WTC11 (cell line): ENCODE measurements at regions not wholly inside any gene's neighbourhood (a gene's known extent, or its start where the extent isn't known, plus 50 kb on each side); places are given as distances from the start of the nearest gene placed in this dataset.

Experiments
- ATAC-seq: fragments of 200-7000 bp; cut with Tn5 transposase; 2 replicates; pipeline ENCODE4 v1.10.0; 2021; ENCODE audit warnings: mild to moderate bottlenecking, moderate library complexity
- CTCF ChIA-PET: fragments of 300-600 bp; sonication (Branson Sonifier 250); formaldehyde crosslinking; loops from one replicate; lab custom pipeline; 2021; ENCODE audit warnings: antibody characterized with exemption; lab: Charles Lee
- POLR2A ChIA-PET: fragments of 350-600 bp; sonication (Branson Sonifier 250); formaldehyde crosslinking; loops from one replicate; lab custom pipeline; 2021; ENCODE audit warnings: antibody characterized with exemption; lab: Charles Lee
- DNase-seq: peaks from one replicate; pipeline ENCODE4 v3.0.0; 2021; ENCODE audit warnings: low spot score
- H3K27ac Mint-ChIP-seq: 2 replicates; pipeline ENCODE4 v1.8.0; 2021; ENCODE audit warnings: mixed read lengths
- H3K27me3 Mint-ChIP-seq: 2 replicates; pipeline ENCODE4 v1.8.0; 2021; ENCODE audit warnings: low read depth, mild to moderate bottlenecking, moderate library complexity, mixed read lengths
- H3K36me3 Mint-ChIP-seq: 2 replicates; pipeline ENCODE4 v1.8.0; 2021; ENCODE audit warnings: mixed read lengths
- H3K4me1 Mint-ChIP-seq: 2 replicates; pipeline ENCODE4 v1.8.0; 2022; ENCODE audit warnings: mixed read lengths
- H3K4me3 Mint-ChIP-seq: 2 replicates; pipeline ENCODE4 v1.8.0; 2021; ENCODE audit warnings: mild to moderate bottlenecking, moderate library complexity, mixed read lengths
- H3K9me3 Mint-ChIP-seq: 2 replicates; pipeline ENCODE4 v1.8.0; 2021; ENCODE audit warnings: mixed read lengths
- ATF1 ChIP-seq: sonication (generic); formaldehyde crosslinking; IDR thresholded peaks from 2 replicates; pipeline ENCODE4 v1.8.1; 2023; ENCODE audit warnings: mild to moderate bottlenecking, moderate library complexity, missing genetic modification reagents
- ETV6 ChIP-seq: sonication (generic); formaldehyde crosslinking; IDR thresholded peaks from 2 replicates; pipeline ENCODE4 v1.8.1; 2022; ENCODE audit warnings: mild to moderate bottlenecking, missing genetic modification reagents
- GRHL2 ChIP-seq: fragments of 250-450 bp; sonication (Bioruptor Pico); IDR thresholded peaks from 2 replicates; pipeline ENCODE4 v1.8.0; 2022; ENCODE audit warnings: mild to moderate bottlenecking, moderate library complexity; ENCODE audit not compliant: insufficient replicate concordance, severe bottlenecking
- GTF2I ChIP-seq: fragments of 250-450 bp; sonication (Bioruptor Pico); conservative IDR thresholded peaks from 2 replicates; pipeline ENCODE4 v1.4.0; 2021; ENCODE audit warnings: mild to moderate bottlenecking
- KAT7 ChIP-seq: sonication (generic); formaldehyde crosslinking; IDR thresholded peaks from 2 replicates; pipeline ENCODE4 v1.8.1; 2023; ENCODE audit warnings: missing genetic modification reagents, mild to moderate bottlenecking, borderline replicate concordance
- MYBL2 ChIP-seq: sonication (generic); formaldehyde crosslinking; IDR thresholded peaks from 2 replicates; pipeline ENCODE4 v1.8.1; 2023; ENCODE audit warnings: mild to moderate bottlenecking, moderate library complexity, missing genetic modification reagents
- NFATC4 ChIP-seq: fragments of 250-450 bp; sonication (Bioruptor Pico); IDR thresholded peaks from 2 replicates; pipeline ENCODE4 v1.9.0; 2021; ENCODE audit warnings: mild to moderate bottlenecking
- NR1H2 ChIP-seq: sonication (generic); formaldehyde crosslinking; IDR thresholded peaks from 2 replicates; pipeline ENCODE4 v1.9.0; 2021; ENCODE audit warnings: mild to moderate bottlenecking, moderate library complexity, missing genetic modification reagents
- NR2C2 ChIP-seq: sonication (generic); formaldehyde crosslinking; IDR thresholded peaks from 2 replicates; pipeline ENCODE4 v1.8.0; 2022; ENCODE audit warnings: mild to moderate bottlenecking, missing genetic modification reagents
- NR3C1 ChIP-seq: sonication (generic); formaldehyde crosslinking; conservative IDR thresholded peaks from 2 replicates; pipeline ENCODE4 v1.8.1; 2023; ENCODE audit warnings: low read depth, mild to moderate bottlenecking, missing genetic modification reagents
- RELA ChIP-seq: sonication (generic); formaldehyde crosslinking; IDR thresholded peaks from 2 replicates; pipeline ENCODE4 v1.8.1; 2022; ENCODE audit warnings: missing genetic modification reagents, mild to moderate bottlenecking, borderline replicate concordance
- TEAD1 ChIP-seq: sonication (generic); formaldehyde crosslinking; IDR thresholded peaks from 2 replicates; pipeline ENCODE4 v1.8.0; 2022; ENCODE audit warnings: mild to moderate bottlenecking, missing genetic modification reagents
- TF ChIP-seq, protein P1 (sequence below): fragments of 200-600 bp; IDR thresholded peaks from 2 replicates; pipeline ENCODE4 v1.8.0; 2022; ENCODE audit warnings: antibody characterized with exemption
- TF ChIP-seq, protein P2 (sequence below): sonication (generic); formaldehyde crosslinking; IDR thresholded peaks from 2 replicates; pipeline ENCODE4 v1.8.1; 2023; ENCODE audit warnings: mild to moderate bottlenecking, missing genetic modification reagents
- TF ChIP-seq, protein P3 (sequence below): sonication (generic); formaldehyde crosslinking; IDR thresholded peaks from 2 replicates; pipeline ENCODE4 v1.8.1; 2023; ENCODE audit warnings: mild to moderate bottlenecking, missing genetic modification reagents, moderate library complexity
- TF ChIP-seq, protein P4 (sequence below): sonication (generic); formaldehyde crosslinking; IDR thresholded peaks from 2 replicates; pipeline ENCODE4 v1.8.0; 2023; ENCODE audit warnings: mild to moderate bottlenecking, missing genetic modification reagents
- TF ChIP-seq, protein P5 (sequence below): fragments of 250-450 bp; sonication (Bioruptor Pico); IDR thresholded peaks from 2 replicates; pipeline ENCODE4 v1.8.0; 2021; ENCODE audit warnings: mild to moderate bottlenecking

DNA sequence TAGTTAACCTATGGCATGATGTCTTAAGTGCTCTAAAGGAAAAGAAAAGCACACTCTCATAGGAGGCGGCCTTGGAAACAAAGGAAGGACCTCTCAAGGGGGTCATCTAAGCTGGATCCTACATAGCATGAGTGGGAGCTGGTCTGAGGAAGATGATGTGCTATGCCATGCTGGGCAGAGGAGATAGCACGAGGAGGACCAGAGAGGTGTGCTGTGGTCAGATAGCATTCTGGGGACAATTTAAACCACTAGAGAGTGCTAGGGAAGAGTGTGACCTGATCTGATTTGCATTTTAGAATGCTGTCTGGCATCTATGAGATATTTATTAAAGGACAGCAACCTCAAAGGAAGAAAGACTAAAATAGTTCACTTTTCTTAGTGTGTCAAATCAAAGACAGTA is 910.1 kb upstream of the CELF4 start (continued):
- TF ChIP-seq MYBL2 = no peak
- TF ChIP-seq, protein P1, sequence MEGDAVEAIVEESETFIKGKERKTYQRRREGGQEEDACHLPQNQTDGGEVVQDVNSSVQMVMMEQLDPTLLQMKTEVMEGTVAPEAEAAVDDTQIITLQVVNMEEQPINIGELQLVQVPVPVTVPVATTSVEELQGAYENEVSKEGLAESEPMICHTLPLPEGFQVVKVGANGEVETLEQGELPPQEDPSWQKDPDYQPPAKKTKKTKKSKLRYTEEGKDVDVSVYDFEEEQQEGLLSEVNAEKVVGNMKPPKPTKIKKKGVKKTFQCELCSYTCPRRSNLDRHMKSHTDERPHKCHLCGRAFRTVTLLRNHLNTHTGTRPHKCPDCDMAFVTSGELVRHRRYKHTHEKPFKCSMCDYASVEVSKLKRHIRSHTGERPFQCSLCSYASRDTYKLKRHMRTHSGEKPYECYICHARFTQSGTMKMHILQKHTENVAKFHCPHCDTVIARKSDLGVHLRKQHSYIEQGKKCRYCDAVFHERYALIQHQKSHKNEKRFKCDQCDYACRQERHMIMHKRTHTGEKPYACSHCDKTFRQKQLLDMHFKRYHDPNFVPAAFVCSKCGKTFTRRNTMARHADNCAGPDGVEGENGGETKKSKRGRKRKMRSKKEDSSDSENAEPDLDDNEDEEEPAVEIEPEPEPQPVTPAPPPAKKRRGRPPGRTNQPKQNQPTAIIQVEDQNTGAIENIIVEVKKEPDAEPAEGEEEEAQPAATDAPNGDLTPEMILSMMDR = no peak
- TF ChIP-seq GTF2I = no peak
- TF ChIP-seq NFATC4 (CRISPR knock-in tag) = no peak
- TF ChIP-seq, protein P2, sequence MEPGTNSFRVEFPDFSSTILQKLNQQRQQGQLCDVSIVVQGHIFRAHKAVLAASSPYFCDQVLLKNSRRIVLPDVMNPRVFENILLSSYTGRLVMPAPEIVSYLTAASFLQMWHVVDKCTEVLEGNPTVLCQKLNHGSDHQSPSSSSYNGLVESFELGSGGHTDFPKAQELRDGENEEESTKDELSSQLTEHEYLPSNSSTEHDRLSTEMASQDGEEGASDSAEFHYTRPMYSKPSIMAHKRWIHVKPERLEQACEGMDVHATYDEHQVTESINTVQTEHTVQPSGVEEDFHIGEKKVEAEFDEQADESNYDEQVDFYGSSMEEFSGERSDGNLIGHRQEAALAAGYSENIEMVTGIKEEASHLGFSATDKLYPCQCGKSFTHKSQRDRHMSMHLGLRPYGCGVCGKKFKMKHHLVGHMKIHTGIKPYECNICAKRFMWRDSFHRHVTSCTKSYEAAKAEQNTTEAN (CRISPR knock-in tag) = no peak
- no peak for TF ChIP-seq NR3C1 (CRISPR knock-in tag)
- TF ChIP-seq NR2C2 = no peak
- TF ChIP-seq, protein P3, sequence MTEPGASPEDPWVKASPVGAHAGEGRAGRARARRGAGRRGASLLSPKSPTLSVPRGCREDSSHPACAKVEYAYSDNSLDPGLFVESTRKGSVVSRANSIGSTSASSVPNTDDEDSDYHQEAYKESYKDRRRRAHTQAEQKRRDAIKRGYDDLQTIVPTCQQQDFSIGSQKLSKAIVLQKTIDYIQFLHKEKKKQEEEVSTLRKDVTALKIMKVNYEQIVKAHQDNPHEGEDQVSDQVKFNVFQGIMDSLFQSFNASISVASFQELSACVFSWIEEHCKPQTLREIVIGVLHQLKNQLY (CRISPR knock-in tag) = no peak

DNA sequence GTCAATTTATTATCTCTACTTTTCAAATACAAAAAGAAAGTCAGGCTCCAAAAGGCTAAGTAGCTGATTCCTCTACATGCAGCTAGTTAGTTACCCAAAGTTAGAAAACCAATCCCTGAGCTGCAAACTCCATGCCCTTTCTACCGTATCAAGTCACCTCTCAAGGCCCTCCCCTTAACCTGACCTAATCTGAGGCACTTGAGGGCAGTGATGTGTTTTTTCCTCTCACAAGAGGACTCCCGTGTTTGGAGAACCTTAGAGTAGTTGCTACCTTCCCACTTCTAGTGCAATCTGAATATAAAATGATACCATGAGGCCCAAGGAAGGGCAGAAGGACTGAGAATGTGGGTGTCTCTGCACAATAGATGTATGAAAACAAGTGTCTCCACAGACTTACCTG is 907.9 kb upstream of the CELF4 start:
- Mint-ChIP-seq H3K36me3 (peaks cover 4% of the 10 kb centered on the region), H3K4me3 (no peak overlapping the region), H3K27ac (no peak overlapping the region), H3K27me3 (no peaks in the 10 kb centered on the region), H3K4me1 (no peaks in the 10 kb centered on the region), H3K9me3 (peaks cover 31% of the 10 kb centered on the region)
- ChIA-PET CTCF (no interaction called here), POLR2A (no interaction called here)
- ATAC-seq (no peak), DNase-seq (no peak)
- no peak for TF ChIP-seq GRHL2 (CRISPR knock-in tag)
- no peak for TF ChIP-seq ETV6 (CRISPR knock-in tag)
- TF ChIP-seq KAT7 (CRISPR knock-in tag) = no peak
- no peak for TF ChIP-seq ATF1 (CRISPR knock-in tag)
- TF ChIP-seq, protein P4, sequence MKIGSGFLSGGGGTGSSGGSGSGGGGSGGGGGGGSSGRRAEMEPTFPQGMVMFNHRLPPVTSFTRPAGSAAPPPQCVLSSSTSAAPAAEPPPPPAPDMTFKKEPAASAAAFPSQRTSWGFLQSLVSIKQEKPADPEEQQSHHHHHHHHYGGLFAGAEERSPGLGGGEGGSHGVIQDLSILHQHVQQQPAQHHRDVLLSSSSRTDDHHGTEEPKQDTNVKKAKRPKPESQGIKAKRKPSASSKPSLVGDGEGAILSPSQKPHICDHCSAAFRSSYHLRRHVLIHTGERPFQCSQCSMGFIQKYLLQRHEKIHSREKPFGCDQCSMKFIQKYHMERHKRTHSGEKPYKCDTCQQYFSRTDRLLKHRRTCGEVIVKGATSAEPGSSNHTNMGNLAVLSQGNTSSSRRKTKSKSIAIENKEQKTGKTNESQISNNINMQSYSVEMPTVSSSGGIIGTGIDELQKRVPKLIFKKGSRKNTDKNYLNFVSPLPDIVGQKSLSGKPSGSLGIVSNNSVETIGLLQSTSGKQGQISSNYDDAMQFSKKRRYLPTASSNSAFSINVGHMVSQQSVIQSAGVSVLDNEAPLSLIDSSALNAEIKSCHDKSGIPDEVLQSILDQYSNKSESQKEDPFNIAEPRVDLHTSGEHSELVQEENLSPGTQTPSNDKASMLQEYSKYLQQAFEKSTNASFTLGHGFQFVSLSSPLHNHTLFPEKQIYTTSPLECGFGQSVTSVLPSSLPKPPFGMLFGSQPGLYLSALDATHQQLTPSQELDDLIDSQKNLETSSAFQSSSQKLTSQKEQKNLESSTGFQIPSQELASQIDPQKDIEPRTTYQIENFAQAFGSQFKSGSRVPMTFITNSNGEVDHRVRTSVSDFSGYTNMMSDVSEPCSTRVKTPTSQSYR (CRISPR knock-in tag) = no peak
- TF ChIP-seq, protein P3 (CRISPR knock-in tag) = no peak
- TF ChIP-seq, protein P5, sequence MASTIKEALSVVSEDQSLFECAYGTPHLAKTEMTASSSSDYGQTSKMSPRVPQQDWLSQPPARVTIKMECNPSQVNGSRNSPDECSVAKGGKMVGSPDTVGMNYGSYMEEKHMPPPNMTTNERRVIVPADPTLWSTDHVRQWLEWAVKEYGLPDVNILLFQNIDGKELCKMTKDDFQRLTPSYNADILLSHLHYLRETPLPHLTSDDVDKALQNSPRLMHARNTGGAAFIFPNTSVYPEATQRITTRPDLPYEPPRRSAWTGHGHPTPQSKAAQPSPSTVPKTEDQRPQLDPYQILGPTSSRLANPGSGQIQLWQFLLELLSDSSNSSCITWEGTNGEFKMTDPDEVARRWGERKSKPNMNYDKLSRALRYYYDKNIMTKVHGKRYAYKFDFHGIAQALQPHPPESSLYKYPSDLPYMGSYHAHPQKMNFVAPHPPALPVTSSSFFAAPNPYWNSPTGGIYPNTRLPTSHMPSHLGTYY (CRISPR knock-in tag) = no peak
- TF ChIP-seq TEAD1 (CRISPR knock-in tag) = no peak
- no peak for TF ChIP-seq NR1H2 (CRISPR knock-in tag)
- TF ChIP-seq RELA (CRISPR knock-in tag) = no peak
